SK-N-SH (cell line): ENCODE measurements at regions not wholly inside any gene's neighbourhood (a gene's known extent, or its start where the extent isn't known, plus 50 kb on each side); places are given as distances from the start of the nearest gene placed in this dataset.

Experiments used
- FOXM1 ChIP-seq: IDR thresholded peaks from 2 replicates; pipeline ENCODE4 v1.4.0; 2012; ENCODE audit warnings: low read depth, mild to moderate bottlenecking
- GABPA ChIP-seq: IDR thresholded peaks from 2 replicates; pipeline ENCODE4 v1.4.0; 2012; ENCODE audit warnings: low read depth, mild to moderate bottlenecking
- NFIC ChIP-seq: IDR thresholded peaks from 2 replicates; pipeline ENCODE4 v1.4.0; 2012; ENCODE audit warnings: borderline replicate concordance
- POLR2AphosphoS5 ChIP-seq: IDR thresholded peaks from 2 replicates; pipeline ENCODE4 v1.6.1; 2012; ENCODE audit warnings: low read depth, low read length
- RAD21 ChIP-seq: IDR thresholded peaks from 2 replicates; pipeline ENCODE4 v1.6.1; 2012; ENCODE audit warnings: mild to moderate bottlenecking, low read length
- TAF1 ChIP-seq: IDR thresholded peaks from 2 replicates; pipeline ENCODE4 v1.6.1; 2012; ENCODE audit warnings: low read depth, mild to moderate bottlenecking, low read length, moderate library complexity, borderline replicate concordance
- TF ChIP-seq, protein P1 (sequence below): fragments of 200-600 bp; sonication (generic); IDR thresholded peaks from 2 replicates; pipeline ENCODE4 v1.6.1; 2017; ENCODE audit warnings: antibody characterized with exemption, mild to moderate bottlenecking, moderate library complexity
- TF ChIP-seq, protein P2 (sequence below): IDR thresholded peaks from 2 replicates; pipeline ENCODE4 v1.4.0; 2012; ENCODE audit warnings: low read depth, borderline replicate concordance
- TF ChIP-seq, protein P3 (sequence below): IDR thresholded peaks from 2 replicates; pipeline ENCODE4; 2012

DNA sequence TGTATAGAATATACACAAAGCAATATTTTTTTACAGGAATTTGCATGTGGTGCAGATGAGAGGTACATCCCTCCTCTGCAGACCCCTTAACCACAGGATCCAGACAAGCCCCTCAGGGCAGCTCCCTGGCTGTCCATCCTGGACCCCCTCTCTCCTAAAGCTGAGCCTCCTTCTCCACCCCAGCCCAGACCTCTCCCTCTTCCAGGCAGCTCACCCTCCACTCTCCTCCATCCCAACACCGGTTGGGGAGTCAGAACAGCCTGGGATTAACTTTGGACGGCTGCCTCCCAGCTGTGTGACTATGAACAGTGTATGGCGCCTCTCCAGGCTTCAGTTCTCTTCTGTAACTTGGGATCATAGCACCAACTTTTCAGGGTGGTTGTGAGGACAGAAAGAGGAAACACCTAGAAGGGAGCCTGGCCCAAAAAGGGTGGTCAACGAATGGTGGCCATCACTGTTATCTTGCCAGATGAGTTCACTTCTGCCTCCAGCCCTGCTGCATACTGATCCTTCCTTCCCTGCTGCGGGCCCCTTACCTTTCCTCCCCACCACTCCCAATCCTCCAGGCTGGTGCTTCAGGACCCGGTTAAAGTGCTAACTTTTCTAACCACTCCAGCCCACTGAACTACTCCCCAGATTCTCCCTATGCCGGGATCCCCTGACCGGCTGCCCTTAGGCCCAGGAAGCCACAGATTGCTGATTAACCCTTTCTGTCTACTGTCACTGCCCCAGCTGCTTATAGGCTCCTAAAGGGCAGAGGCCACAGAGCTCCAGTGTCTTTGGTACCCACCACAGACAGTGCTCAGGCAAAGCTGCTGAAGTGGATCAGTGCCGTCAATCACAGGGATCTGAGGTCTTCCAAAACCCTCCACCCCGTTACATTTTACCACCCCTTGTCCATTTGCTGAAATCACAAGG lies 55.9 kb downstream of the GPR6 start:
- TF ChIP-seq, protein P1, sequence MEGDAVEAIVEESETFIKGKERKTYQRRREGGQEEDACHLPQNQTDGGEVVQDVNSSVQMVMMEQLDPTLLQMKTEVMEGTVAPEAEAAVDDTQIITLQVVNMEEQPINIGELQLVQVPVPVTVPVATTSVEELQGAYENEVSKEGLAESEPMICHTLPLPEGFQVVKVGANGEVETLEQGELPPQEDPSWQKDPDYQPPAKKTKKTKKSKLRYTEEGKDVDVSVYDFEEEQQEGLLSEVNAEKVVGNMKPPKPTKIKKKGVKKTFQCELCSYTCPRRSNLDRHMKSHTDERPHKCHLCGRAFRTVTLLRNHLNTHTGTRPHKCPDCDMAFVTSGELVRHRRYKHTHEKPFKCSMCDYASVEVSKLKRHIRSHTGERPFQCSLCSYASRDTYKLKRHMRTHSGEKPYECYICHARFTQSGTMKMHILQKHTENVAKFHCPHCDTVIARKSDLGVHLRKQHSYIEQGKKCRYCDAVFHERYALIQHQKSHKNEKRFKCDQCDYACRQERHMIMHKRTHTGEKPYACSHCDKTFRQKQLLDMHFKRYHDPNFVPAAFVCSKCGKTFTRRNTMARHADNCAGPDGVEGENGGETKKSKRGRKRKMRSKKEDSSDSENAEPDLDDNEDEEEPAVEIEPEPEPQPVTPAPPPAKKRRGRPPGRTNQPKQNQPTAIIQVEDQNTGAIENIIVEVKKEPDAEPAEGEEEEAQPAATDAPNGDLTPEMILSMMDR = no peak
- TF ChIP-seq FOXM1 (no peak), RAD21 (no peak), GABPA (no peak), POLR2AphosphoS5 (no peak), NFIC (no peak), TAF1 (no peak)
- TF ChIP-seq, protein P2, sequence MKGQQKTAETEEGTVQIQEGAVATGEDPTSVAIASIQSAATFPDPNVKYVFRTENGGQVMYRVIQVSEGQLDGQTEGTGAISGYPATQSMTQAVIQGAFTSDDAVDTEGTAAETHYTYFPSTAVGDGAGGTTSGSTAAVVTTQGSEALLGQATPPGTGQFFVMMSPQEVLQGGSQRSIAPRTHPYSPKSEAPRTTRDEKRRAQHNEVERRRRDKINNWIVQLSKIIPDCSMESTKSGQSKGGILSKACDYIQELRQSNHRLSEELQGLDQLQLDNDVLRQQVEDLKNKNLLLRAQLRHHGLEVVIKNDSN = no peak
- TF ChIP-seq, protein P3, sequence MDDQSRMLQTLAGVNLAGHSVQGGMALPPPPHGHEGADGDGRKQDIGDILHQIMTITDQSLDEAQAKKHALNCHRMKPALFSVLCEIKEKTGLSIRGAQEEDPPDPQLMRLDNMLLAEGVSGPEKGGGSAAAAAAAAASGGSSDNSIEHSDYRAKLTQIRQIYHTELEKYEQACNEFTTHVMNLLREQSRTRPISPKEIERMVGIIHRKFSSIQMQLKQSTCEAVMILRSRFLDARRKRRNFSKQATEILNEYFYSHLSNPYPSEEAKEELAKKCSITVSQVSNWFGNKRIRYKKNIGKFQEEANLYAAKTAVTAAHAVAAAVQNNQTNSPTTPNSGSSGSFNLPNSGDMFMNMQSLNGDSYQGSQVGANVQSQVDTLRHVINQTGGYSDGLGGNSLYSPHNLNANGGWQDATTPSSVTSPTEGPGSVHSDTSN = no peak
